Neural cell (in vitro differentiated cells): ENCODE measurements at regions not wholly inside any gene's neighbourhood (a gene's known extent, or its start where the extent isn't known, plus 50 kb on each side); places are given as distances from the start of the nearest gene placed in this dataset.

Experiments used
- H2AFZ ChIP-seq: fragments of 200-600, 300-800 bp; sonication (generic), shearing (Covaris generic); 2 replicates; pipeline ENCODE4 v1.6.0; 2014; ENCODE audit warnings: low read depth, mild to moderate bottlenecking, antibody characterized with exemption, low read length, moderate library complexity
- H3F3A ChIP-seq: fragments of 200-600 bp; shearing (Covaris generic); 2 replicates; pipeline ENCODE4 v1.6.1; 2016; ENCODE audit warnings: mild to moderate bottlenecking, moderate library complexity, mixed read lengths, antibody characterized with exemption, low read length; ENCODE audit not compliant: insufficient read depth, poor library complexity, severe bottlenecking
- H3K27ac ChIP-seq: fragments of 200-600, 300-800 bp; sonication (generic), shearing (Covaris generic); 2 replicates; pipeline ENCODE4 v1.5.1; 2014; ENCODE audit warnings: mild to moderate bottlenecking, low read length, moderate library complexity
- H3K27me3 ChIP-seq: fragments of 300-800, 200-600 bp; sonication (generic), shearing (Covaris generic); 2 replicates; pipeline ENCODE4 v1.6.0; 2014; ENCODE audit warnings: mild to moderate bottlenecking, low read depth, low read length, moderate library complexity; ENCODE audit not compliant: insufficient read depth
- H3K36me3 ChIP-seq: fragments of 300-800, 200-600 bp; sonication (generic), shearing (Covaris generic); 2 replicates; pipeline ENCODE4 v1.5.1; 2014; ENCODE audit warnings: mild to moderate bottlenecking, antibody characterized with exemption, low read length, moderate library complexity; ENCODE audit not compliant: insufficient read depth
- H3K4me2 ChIP-seq: fragments of 300-800, 200-600 bp; sonication (generic), shearing (Covaris generic); 2 replicates; pipeline ENCODE4 v1.6.0; 2014; ENCODE audit warnings: mild to moderate bottlenecking, low read length
- H3K4me3 ChIP-seq: fragments of 300-800, 200-600 bp; sonication (generic), shearing (Covaris generic); 2 replicates; pipeline ENCODE4 v1.5.1; 2014; ENCODE audit warnings: mild to moderate bottlenecking, low read length, moderate library complexity
- H3K79me2 ChIP-seq: fragments of 200-600 bp; shearing (Covaris generic); replicated peaks from 2 replicates; pipeline ENCODE4 v1.6.0; 2014; ENCODE audit warnings: mild to moderate bottlenecking, low read length, moderate library complexity; ENCODE audit not compliant: insufficient read depth
- H3K9ac ChIP-seq: fragments of 300-800, 200-600 bp; sonication (generic), shearing (Covaris generic); 2 replicates; pipeline ENCODE4 v1.6.1; 2016; ENCODE audit warnings: mild to moderate bottlenecking, low read length, mixed read lengths
- H3K9me2 ChIP-seq: fragments of 200-600 bp; shearing (Covaris generic); 2 replicates; pipeline ENCODE4 v1.6.1; 2016; ENCODE audit warnings: mild to moderate bottlenecking, low read length, mixed read lengths; ENCODE audit not compliant: insufficient read depth
- H3K9me3 ChIP-seq: fragments of 200-600, 300-800 bp; sonication (generic), shearing (Covaris generic); 2 replicates; pipeline ENCODE4 v1.6.1; 2016; ENCODE audit warnings: mild to moderate bottlenecking, mixed run types, low read length, moderate library complexity, mixed read lengths
- H4K20me1 ChIP-seq: fragments of 200-600 bp; shearing (Covaris generic); 2 replicates; pipeline ENCODE4 v1.6.1; 2016; ENCODE audit warnings: mild to moderate bottlenecking, mixed run types; ENCODE audit not compliant: insufficient read depth
- EP300 ChIP-seq: fragments of 450-650 bp; conservative IDR thresholded peaks from 2 replicates; pipeline ENCODE4 v1.6.1; 2014; ENCODE audit warnings: antibody characterized with exemption, mild to moderate bottlenecking, moderate library complexity; ENCODE audit not compliant: poor library complexity, severe bottlenecking
- EZH2 ChIP-seq: fragments of 200-600, 300-800 bp; shearing (Covaris generic), sonication (generic); IDR thresholded peaks from 2 replicates; pipeline ENCODE4 v1.6.1; 2014; ENCODE audit warnings: antibody characterized with exemption, low read length, borderline replicate concordance, mild to moderate bottlenecking; ENCODE audit not compliant: insufficient read depth, poor library complexity, severe bottlenecking
- MXI1 ChIP-seq: fragments of 450-650 bp; conservative IDR thresholded peaks from 2 replicates; pipeline ENCODE4 v1.6.1; 2014; ENCODE audit warnings: antibody characterized with exemption, mild to moderate bottlenecking; ENCODE audit not compliant: poor library complexity, severe bottlenecking
- POLR2AphosphoS5 ChIP-seq: IDR thresholded peaks from 2 replicates; pipeline ENCODE4 v1.6.1; 2012
- RAD21 ChIP-seq: fragments of 450-650 bp; conservative IDR thresholded peaks from 2 replicates; pipeline ENCODE4 v1.6.1; 2014; ENCODE audit warnings: antibody characterized with exemption, mild to moderate bottlenecking, moderate library complexity
- SMC3 ChIP-seq: fragments of 450-650 bp; conservative IDR thresholded peaks from 2 replicates; pipeline ENCODE4 v1.6.1; 2014; ENCODE audit warnings: antibody characterized with exemption, mild to moderate bottlenecking, moderate library complexity; ENCODE audit not compliant: poor library complexity
- TAF1 ChIP-seq: IDR thresholded peaks from 2 replicates; pipeline ENCODE4 v1.6.1; 2012; ENCODE audit warnings: low read depth
- TF ChIP-seq, protein P1 (sequence below): fragments of 450-650 bp; IDR thresholded peaks from 2 replicates; pipeline ENCODE4 v1.5.1; 2014; ENCODE audit warnings: antibody characterized with exemption, mild to moderate bottlenecking, moderate library complexity; ENCODE audit not compliant: poor library complexity, severe bottlenecking
- TF ChIP-seq, protein P2 (sequence below): IDR thresholded peaks from 2 replicates; pipeline ENCODE4 v1.6.1; 2012; ENCODE audit warnings: borderline replicate concordance

DNA sequence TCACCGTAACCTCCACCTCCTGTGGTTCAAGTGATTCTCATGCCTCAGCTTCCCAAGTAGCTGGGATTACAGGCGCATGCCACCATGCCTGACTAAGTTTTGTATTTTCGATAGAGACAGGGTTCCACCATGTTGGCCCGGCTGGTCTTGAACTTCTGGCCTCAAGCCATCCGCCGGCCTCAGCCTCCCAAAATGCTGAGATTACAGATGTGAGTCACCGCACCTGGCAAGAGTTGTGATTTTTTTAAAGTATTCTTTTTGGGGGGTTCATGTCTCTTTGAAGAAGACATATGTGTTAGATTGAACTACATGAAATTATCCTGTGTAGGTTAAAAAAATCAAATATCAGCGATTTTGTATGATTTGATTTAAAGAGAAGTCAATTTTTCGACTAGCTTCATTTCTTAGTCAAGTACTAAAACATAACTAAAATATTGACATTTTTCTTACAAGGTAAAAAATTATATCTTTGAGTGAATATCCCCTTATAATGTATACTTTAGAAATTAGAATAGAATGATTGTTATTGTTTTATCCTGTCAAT, 60.3 kb upstream of the ANTXR2 start:
- Histone ChIP-seq H3F3A (no peaks in the 10 kb centered on the region), H3K9me3 (no peaks in the 10 kb centered on the region), H3K4me3 (no peak overlapping the region), H3K27me3 (no peaks in the 10 kb centered on the region), H3K9me2 (no peaks in the 10 kb centered on the region), H3K4me2 (no peak overlapping the region), H3K36me3 (no peaks in the 10 kb centered on the region), H3K9ac (no peak overlapping the region), H3K27ac (no peak overlapping the region), H3K79me2 (no peaks in the 10 kb centered on the region), H4K20me1 (no peaks in the 10 kb centered on the region), H2AFZ (no peak overlapping the region)
- TF ChIP-seq, protein P1, sequence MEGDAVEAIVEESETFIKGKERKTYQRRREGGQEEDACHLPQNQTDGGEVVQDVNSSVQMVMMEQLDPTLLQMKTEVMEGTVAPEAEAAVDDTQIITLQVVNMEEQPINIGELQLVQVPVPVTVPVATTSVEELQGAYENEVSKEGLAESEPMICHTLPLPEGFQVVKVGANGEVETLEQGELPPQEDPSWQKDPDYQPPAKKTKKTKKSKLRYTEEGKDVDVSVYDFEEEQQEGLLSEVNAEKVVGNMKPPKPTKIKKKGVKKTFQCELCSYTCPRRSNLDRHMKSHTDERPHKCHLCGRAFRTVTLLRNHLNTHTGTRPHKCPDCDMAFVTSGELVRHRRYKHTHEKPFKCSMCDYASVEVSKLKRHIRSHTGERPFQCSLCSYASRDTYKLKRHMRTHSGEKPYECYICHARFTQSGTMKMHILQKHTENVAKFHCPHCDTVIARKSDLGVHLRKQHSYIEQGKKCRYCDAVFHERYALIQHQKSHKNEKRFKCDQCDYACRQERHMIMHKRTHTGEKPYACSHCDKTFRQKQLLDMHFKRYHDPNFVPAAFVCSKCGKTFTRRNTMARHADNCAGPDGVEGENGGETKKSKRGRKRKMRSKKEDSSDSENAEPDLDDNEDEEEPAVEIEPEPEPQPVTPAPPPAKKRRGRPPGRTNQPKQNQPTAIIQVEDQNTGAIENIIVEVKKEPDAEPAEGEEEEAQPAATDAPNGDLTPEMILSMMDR: no peak
- TF ChIP-seq RAD21 (no peak), TAF1 (no peak), EZH2 (no peak), EP300 (no peak), SMC3 (no peak), POLR2AphosphoS5 (no peak), MXI1 (no peak)
- TF ChIP-seq, protein P2, sequence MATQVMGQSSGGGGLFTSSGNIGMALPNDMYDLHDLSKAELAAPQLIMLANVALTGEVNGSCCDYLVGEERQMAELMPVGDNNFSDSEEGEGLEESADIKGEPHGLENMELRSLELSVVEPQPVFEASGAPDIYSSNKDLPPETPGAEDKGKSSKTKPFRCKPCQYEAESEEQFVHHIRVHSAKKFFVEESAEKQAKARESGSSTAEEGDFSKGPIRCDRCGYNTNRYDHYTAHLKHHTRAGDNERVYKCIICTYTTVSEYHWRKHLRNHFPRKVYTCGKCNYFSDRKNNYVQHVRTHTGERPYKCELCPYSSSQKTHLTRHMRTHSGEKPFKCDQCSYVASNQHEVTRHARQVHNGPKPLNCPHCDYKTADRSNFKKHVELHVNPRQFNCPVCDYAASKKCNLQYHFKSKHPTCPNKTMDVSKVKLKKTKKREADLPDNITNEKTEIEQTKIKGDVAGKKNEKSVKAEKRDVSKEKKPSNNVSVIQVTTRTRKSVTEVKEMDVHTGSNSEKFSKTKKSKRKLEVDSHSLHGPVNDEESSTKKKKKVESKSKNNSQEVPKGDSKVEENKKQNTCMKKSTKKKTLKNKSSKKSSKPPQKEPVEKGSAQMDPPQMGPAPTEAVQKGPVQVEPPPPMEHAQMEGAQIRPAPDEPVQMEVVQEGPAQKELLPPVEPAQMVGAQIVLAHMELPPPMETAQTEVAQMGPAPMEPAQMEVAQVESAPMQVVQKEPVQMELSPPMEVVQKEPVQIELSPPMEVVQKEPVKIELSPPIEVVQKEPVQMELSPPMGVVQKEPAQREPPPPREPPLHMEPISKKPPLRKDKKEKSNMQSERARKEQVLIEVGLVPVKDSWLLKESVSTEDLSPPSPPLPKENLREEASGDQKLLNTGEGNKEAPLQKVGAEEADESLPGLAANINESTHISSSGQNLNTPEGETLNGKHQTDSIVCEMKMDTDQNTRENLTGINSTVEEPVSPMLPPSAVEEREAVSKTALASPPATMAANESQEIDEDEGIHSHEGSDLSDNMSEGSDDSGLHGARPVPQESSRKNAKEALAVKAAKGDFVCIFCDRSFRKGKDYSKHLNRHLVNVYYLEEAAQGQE: no peak

DNA sequence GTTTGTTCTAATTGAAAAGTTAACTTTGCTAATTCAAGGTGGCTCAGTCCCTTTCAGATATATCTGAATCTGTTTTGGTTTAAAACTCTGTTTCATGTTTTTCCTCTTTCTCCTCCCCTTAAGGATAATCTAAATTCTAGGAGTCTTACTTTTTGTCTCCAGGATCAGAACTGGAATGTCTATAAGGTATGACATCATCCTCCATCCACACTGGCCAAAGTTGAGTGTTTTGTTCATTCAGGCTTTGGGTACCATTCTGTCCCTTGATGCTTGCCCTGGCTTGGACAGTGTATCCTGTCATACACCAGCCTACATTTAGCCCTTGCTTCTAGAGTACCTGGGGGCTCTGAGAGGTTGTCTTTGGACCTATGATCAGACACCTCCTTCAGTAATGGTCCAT, 56.8 kb upstream of the ANTXR2 start:
- no peaks in the 10 kb centered on the region for H4K20me1 ChIP-seq
- no peaks in the 10 kb centered on the region for H3F3A ChIP-seq
- TF ChIP-seq MXI1 (no peak), SMC3 (no peak), EP300 (no peak)
- TF ChIP-seq, protein P2: no peak
- no peaks in the 10 kb centered on the region for H3K79me2 ChIP-seq
- H2AFZ ChIP-seq: no peak overlapping the region
- no peaks in the 10 kb centered on the region for H3K9me3 ChIP-seq
- no peaks in the 10 kb centered on the region for H3K27me3 ChIP-seq
- no peak overlapping the region for H3K4me3 ChIP-seq
- no peaks in the 10 kb centered on the region for H3K36me3 ChIP-seq
- H3K9ac ChIP-seq: no peak overlapping the region
- no peak overlapping the region for H3K4me2 ChIP-seq
- no peak overlapping the region for H3K27ac ChIP-seq
- H3K9me2 ChIP-seq: no peaks in the 10 kb centered on the region
